ENCODE measurements at regions not wholly inside any gene's neighbourhood (a gene's known extent, or its start where the extent isn't known, plus 50 kb on each side); places are given as distances from the start of the nearest gene placed in this dataset.
"Not testable (repeated sequence)": the region's sequence is repeated elsewhere in the genome, so short reads cannot be mapped to it uniquely, and the experiment has no call there.

- H3K9me3 ChIP-seq; ATAC-seq (ENCODE audit: low FRiP score in 2 of 2); H3K27ac ChIP-seq; H3K4me3 ChIP-seq; H3K27me3 ChIP-seq; H3K4me1 ChIP-seq; H3K36me3 ChIP-seq; DNase-seq: not testable (repeated sequence)
- no CpG with 5 or more reads among the region's 20 CpGs for WGBS, 2 donors
These were observed 55.2 kb downstream of the GOLGA8B start for GRCh38 chr15:34528055-34528754.

- H3K27ac ChIP-seq; DNase-seq; H3K4me3 ChIP-seq; ATAC-seq (ENCODE audit: low FRiP score in 2 of 2); H3K36me3 ChIP-seq; H3K9me3 ChIP-seq; H3K4me1 ChIP-seq; H3K27me3 ChIP-seq: not testable (repeated sequence)
- WGBS, 2 donors, result no CpG with 5 or more reads among the region's 13 CpGs
These were observed 55.8 kb downstream of the GOLGA8B start for GRCh38 chr15:34527641-34528040.

- not testable (repeated sequence) for ATAC-seq (ENCODE audit: low FRiP score in 2 of 2); H3K4me3 ChIP-seq; H3K4me1 ChIP-seq; H3K27me3 ChIP-seq; H3K36me3 ChIP-seq; H3K9me3 ChIP-seq; H3K27ac ChIP-seq; DNase-seq
- peak in 2 of 6 experiments; percentile 29 to 31 for TF ChIP-seq CTCF (IDR thresholded peaks at IDR 0.05)
- WGBS, 2 donors, result 40 to 74% methylated on average over 1 to 4 of the region's 12 CpGs
These were observed 59.6 kb downstream of the GOLGA8B start for GRCh38 chr15:34523849-34524248.

GRCh38 chr15:34522601-34523000, 60.9 kb downstream of the GOLGA8B start:
- not testable (repeated sequence) for H3K4me3 ChIP-seq; H3K9me3 ChIP-seq; H3K36me3 ChIP-seq; ATAC-seq (ENCODE audit: low FRiP score in 2 of 2); H3K4me1 ChIP-seq; H3K27me3 ChIP-seq; H3K27ac ChIP-seq; DNase-seq
- 81 to 88% methylated on average over 7 of the region's 12 CpGs for WGBS, 2 donors

- not testable (repeated sequence) for H3K27me3 ChIP-seq; ATAC-seq (ENCODE audit: low FRiP score in 2 of 2); H3K4me3 ChIP-seq; H3K4me1 ChIP-seq; H3K36me3 ChIP-seq; H3K27ac ChIP-seq; H3K9me3 ChIP-seq; DNase-seq
- 71% methylated on average over 9 of the region's 10 CpGs; no CpG with 5 or more reads in 1 of the 2 donors for WGBS, 2 donors
These were observed 61.5 kb downstream of the GOLGA8B start for GRCh38 chr15:34521802-34522485.

GRCh38 chr15:34520566-34520965, 62.9 kb downstream of the GOLGA8B start:
- WGBS, 2 donors, result 80 to 100% methylated on average over 1 to 11 of the region's 11 CpGs
- no peak overlapping the region for H3K27ac ChIP-seq
- TF ChIP-seq CTCF (IDR thresholded peaks at IDR 0.05) (no peak), POLR2A (IDR thresholded peaks at IDR 0.05) (no peak), POLR2AphosphoS5 (IDR thresholded peaks at IDR 0.05) (no peak), EP300 (IDR thresholded peaks at IDR 0.05) (no peak)
- no peaks in the 10 kb centered on the region for H3K4me1 ChIP-seq
- no peak for ATAC-seq (ENCODE audit: low FRiP score in 2 of 2)
- H3K27me3 ChIP-seq, result no peaks in the 10 kb centered on the region
- DNase-seq, result no peak
- H3K9me3 ChIP-seq, result no peaks in the 10 kb centered on the region
- no peak overlapping the region for H3K4me3 ChIP-seq
- H3K36me3 ChIP-seq, result no peaks in the 10 kb centered on the region

- H3K27ac ChIP-seq; H3K27me3 ChIP-seq; ATAC-seq (ENCODE audit: low FRiP score in 2 of 2); DNase-seq; H3K4me3 ChIP-seq; H3K4me1 ChIP-seq; H3K36me3 ChIP-seq; H3K9me3 ChIP-seq: not testable (repeated sequence)
- 89 to 90% methylated on average over 7 of the region's 7 CpGs for WGBS, 2 donors
These were observed 63.4 kb downstream of the GOLGA8B start for GRCh38 chr15:34520010-34520409.

All from upper lobe of left lung (tissue), 6 donors.